HG03103 (cell line): ENCODE measurements at regions not wholly inside any gene's neighbourhood (a gene's known extent, or its start where the extent isn't known, plus 50 kb on each side); places are given as distances from the start of the nearest gene placed in this dataset.

ENCODE experiments used
- ATAC-seq: cut with Tn5 transposase; IDR thresholded peaks from one replicate; pipeline ENCODE4 v1.9.1; 2021; ENCODE audit warnings: low read depth; ENCODE audit not compliant: unreplicated experiment

DNA sequence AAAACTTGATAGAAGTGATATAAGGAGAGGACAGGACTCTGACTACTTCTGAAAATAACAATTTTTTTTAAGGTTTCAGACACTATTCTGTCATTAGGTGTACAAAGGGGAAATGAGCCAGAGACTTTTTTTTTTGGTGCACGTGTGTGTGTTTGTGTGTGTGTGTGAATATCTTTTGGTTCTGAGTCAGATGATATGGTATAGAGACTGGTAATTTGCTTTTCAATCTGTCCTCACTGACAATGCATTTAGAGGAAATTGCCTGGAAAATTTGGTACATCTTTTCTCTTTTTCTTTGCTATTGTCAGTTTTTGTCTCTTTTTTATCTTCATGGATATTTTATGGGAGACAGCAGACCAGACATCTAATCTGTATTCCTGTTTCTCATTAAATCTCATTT, 59.3 kb downstream of the DDIT4L start:
- ATAC-seq: no peak

- ATAC-seq: no peak
Measured at GRCh38 chr4:100130491-100130890, 59.8 kb downstream of the DDIT4L start.

- ATAC-seq: no peak
Measured at GRCh38 chr4:100129774-100130173, 60.5 kb downstream of the DDIT4L start.

GRCh38 chr4:100128338-100128737, 61.9 kb downstream of the DDIT4L start:
- no peak for ATAC-seq

- no peak for ATAC-seq
Measured at GRCh38 chr4:100124715-100125114, 65.6 kb downstream of the DDIT4L start.

DNA sequence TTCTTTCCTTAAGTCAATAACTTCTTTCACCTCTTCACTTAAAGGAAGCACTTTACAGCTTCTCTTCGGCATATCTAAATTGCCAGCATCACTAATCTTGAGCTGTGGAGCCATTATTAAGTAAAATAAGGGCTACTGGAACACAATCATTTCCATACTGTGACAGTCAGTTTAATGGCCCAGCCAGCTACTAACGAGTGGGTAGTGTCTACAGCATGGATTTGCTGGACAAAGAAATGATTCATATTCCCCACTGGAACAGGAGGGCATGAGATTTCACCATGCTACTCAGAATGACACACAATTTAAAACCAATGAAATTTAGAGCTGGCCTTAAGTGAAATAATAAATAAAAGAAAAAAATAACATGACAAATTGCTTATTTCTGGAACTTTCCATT, 72.1 kb downstream of the DDIT4L start:
- ATAC-seq: no peak

GRCh38 chr4:100117750-100118149, 72.5 kb downstream of the DDIT4L start:
- no peak for ATAC-seq

DNA sequence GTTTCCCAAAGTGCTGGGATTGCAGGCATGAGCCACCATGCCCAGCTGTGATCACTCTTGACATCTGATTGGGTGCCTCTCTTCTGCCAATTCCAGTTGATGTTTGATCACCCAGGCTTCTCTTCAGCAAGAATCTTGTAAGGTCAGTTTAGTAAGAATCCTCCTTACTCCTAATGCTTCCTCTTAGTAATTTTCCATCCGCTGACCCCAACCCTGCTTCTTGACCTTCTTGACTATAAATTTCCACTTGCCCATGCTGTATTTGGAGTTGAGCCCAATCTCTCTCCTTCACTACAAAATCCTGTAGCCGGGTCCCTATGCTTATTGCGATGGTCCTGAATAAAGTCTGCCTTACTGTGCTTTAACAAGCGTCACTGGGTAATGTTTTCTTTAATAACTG, 75.4 kb downstream of the DDIT4L start:
- ATAC-seq: no peak

- ATAC-seq: no peak
Measured at GRCh38 chr4:100113732-100114131, 76.5 kb downstream of the DDIT4L start.

DNA sequence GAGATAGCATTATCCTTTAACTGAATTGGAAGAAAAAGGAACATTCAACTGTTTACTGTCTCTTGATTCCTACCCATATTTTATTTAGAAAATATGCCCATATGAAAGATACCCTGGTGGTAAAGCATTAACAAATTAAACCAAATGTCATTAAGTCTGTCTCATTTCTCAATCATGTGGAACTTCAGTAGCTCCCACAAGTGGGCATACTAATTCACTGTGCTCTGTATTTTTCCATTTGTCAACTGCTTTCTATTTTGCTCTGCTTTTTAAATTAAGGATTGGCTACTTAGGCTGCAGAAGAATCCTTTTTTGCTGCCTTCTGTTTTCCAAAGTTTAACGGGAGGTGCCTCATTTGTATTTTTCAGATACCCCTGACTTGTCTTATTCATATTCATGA, 77.2 kb downstream of the DDIT4L start:
- ATAC-seq: no peak

- no peak for ATAC-seq
Measured at GRCh38 chr4:100109921-100110320, 80.3 kb downstream of the DDIT4L start.

- no peak for ATAC-seq
Measured at GRCh38 chr4:100108869-100109268, 81.4 kb downstream of the DDIT4L start.

GRCh38 chr4:100106982-100107381, 83.3 kb downstream of the DDIT4L start:
- ATAC-seq: peak; percentile 98

- no peak for ATAC-seq
Measured at GRCh38 chr4:100103671-100104070, 86.6 kb downstream of the DDIT4L start.

DNA sequence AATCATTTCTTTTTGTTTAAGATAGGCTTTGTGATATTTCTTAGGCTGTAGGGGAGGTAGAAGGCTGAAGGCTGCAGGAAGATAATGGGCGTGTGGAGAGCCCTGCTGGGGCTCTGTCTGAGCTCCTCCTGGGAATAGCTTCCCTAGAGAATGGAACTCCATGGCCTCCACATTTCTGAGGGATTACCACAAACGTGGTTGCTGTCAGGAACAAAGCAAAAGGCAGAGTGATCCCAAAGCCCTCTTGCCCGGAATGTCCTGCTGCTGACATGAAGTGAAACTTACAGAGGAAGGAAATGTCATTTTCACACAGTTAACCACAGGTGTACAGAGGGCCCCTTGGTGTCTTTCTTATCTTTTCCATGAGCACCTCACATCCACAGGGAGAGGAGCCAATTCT, 89.3 kb downstream of the DDIT4L start:
- ATAC-seq: peak; percentile 64

DNA sequence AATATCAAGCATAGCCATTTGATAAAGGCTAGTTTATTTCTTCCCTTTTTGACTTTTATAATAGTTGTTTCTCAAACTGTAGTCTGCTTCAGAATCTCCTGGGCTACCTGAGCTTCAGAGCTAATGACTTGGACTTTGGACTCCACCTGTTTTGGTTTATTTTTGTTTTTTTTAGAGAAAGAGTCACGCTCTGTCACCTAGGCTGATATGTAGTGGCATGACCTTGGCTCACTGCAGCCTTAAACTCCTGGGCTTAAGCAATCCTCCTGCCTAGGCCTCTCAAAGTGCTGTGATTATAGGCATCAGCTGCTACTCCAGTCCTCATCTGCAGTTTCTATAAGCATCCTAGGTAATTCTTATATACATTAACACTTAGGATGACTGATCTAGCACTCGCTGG, 90.5 kb downstream of the DDIT4L start:
- no peak for ATAC-seq

DNA sequence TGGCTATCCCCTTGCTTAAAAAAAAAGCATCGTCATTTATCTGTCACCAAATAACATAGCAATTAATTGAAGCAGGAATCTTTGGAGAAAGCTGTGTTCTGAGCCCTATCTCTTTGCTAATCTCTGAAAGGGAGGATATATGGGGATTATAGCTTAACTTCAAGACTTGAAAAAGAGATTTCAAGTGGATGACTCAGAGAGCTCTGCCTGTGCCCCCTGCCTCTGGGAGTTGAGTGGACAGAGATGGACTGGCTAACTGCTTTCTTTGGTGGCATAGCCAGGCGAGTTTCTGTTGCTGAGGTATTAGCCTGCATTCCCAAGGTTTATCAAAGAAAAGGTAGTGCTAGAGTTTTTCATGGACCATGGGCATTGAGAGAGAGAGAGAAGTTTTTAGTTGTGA, 91.6 kb downstream of the DDIT4L start:
- no peak for ATAC-seq

DNA sequence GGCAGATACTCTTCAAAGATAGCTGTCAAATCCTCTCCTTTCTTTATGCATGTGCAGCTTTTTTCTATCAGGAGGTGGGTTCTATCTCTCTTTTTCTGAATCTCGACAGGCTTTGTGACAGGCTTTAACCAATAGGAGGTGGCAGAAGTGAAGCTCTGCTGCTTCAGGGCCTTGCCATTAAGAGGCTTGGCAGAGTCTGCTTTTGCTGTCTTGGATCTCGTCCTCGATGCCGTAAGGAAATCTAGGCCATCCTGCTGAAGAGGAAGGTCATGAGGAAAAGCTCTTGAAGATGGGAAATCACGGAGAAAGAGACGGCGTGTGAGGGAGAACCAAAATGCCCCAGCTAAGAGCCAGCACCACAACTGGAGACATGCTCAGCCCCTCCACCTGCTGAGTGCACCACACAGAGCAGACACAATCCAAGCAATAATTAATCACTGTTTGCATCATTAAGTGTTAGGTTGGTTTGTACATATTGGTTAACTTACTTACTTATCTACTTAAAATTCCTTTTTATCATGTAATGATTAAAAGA, 92.2 kb downstream of the DDIT4L start:
- ATAC-seq: no peak

GRCh38 chr4:100095729-100096595, 94.3 kb downstream of the DDIT4L start:
- peak; percentile 89 for ATAC-seq

DNA sequence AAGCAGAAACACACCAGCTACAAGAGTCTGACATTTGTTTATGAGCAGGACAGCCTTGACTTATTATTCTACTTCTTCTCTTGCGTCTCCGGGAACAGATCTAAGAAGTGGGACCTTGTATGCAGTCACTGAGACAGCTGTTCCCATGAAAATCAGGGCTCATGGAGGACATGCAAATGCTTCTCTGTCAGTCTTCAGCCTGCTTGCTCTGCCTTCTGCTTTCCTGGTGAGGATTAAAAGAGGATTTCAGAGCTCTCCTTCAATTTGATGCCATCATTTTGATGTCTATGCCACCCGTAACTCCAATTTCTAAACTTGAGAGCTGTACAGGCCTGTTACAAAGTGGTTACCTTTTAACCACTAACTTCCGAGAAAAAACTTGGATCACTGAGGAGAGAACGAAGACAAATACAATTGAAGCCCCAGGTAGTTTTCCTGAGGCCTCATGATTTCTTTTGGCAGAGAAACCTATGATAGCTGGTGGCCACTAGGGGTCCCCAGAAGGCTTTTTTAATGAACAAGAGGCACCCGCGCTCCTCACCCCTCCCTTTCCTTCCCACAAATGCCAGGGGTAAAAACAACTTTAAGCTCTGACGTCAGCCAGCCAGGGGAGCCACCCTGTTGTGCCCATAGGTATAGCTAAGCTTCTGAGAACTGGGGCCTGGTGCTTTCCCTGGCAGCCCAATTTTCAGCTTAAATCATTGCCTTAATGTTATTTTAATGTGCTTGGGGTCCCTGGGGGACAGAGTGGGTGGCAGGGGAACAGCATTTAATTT, 97.0 kb downstream of the DDIT4L start:
- peak; percentile 72 for ATAC-seq

GRCh38 chr4:100087743-100088142, 102.5 kb downstream of the DDIT4L start:
- no peak for ATAC-seq
